OCI-LY1 (cell line): ENCODE measurements at regions not wholly inside any gene's neighbourhood (a gene's known extent, or its start where the extent isn't known, plus 50 kb on each side); places are given as distances from the start of the nearest gene placed in this dataset.
A peak's percentile ranks its signal among the peaks of the same experiment; 100 is the strongest.

Experiments
- H2AFZ ChIP-seq: fragments of 200-600 bp; sonication (generic), shearing (Covaris generic); 2 replicates; pipeline ENCODE4 v1.6.0; 2014; ENCODE audit warnings: antibody characterized with exemption, mild to moderate bottlenecking, low read length
- H3F3A ChIP-seq: fragments of 200-600 bp; sonication (generic), shearing (Covaris generic); 2 replicates; pipeline ENCODE4 v1.6.0; 2014; ENCODE audit warnings: mild to moderate bottlenecking, antibody characterized with exemption, low read length, moderate library complexity; ENCODE audit not compliant: insufficient read depth
- H3K27ac ChIP-seq: fragments of 200-600 bp; sonication (generic); 2 replicates; pipeline ENCODE4 v1.5.1; 2014; ENCODE audit warnings: low read length, mixed run types, mild to moderate bottlenecking, low read depth; ENCODE audit not compliant: poor library complexity, severe bottlenecking
- H3K27me3 ChIP-seq: fragments of 200-600 bp; sonication (generic); 2 replicates; pipeline ENCODE4 v1.6.0; 2014; ENCODE audit warnings: antibody characterized with exemption, mild to moderate bottlenecking, low read length, moderate library complexity; ENCODE audit not compliant: insufficient read depth
- H3K36me3 ChIP-seq: fragments of 200-600 bp; sonication (generic); 2 replicates; pipeline ENCODE4 v1.6.1; 2014; ENCODE audit warnings: mild to moderate bottlenecking, antibody characterized with exemption, low read length, moderate library complexity, mixed read lengths; ENCODE audit not compliant: insufficient read depth
- H3K4me1 ChIP-seq: fragments of 200-600 bp; sonication (generic); 2 replicates; pipeline ENCODE4 v1.5.1; 2014; ENCODE audit warnings: mild to moderate bottlenecking, low read length, moderate library complexity; ENCODE audit not compliant: insufficient read depth, severe bottlenecking
- H3K4me2 ChIP-seq: fragments of 200-600 bp; sonication (generic), shearing (Covaris generic); 2 replicates; pipeline ENCODE4 v1.6.1; 2014; ENCODE audit warnings: low read length
- H3K4me3 ChIP-seq: fragments of 200-600 bp; sonication (generic); 2 replicates; pipeline ENCODE4 v1.5.1; 2014; ENCODE audit warnings: low read length, low read depth, mild to moderate bottlenecking, mixed read lengths; ENCODE audit not compliant: poor library complexity, severe bottlenecking
- H3K79me2 ChIP-seq: fragments of 200-600 bp; shearing (Covaris generic); 2 replicates; pipeline ENCODE4 v1.6.1; 2016; ENCODE audit warnings: mixed run types, low read length, mixed read lengths; ENCODE audit not compliant: insufficient read depth
- H3K9ac ChIP-seq: fragments of 200-600 bp; sonication (generic), shearing (Covaris generic); 2 replicates; pipeline ENCODE4 v1.6.1; 2014; ENCODE audit warnings: mild to moderate bottlenecking, low read length, mixed read lengths
- H3K9me2 ChIP-seq: fragments of 200-600 bp; sonication (generic), shearing (Covaris generic); 2 replicates; pipeline ENCODE4 v1.6.1; 2014; ENCODE audit warnings: low read depth, mild to moderate bottlenecking, low read length, mixed read lengths
- H3K9me3 ChIP-seq: fragments of 200-600 bp; shearing (Covaris generic); 2 replicates; pipeline ENCODE4 v1.6.1; 2014; ENCODE audit warnings: low read length, mixed read lengths
- H4K20me1 ChIP-seq: fragments of 200-600 bp; sonication (generic), shearing (Covaris generic); 2 replicates; pipeline ENCODE4 v1.6.0; 2016; ENCODE audit warnings: mild to moderate bottlenecking, low read length; ENCODE audit not compliant: insufficient read depth
- CTCF ChIP-seq: fragments of 200-600 bp; sonication (generic), shearing (Covaris generic); IDR thresholded peaks from 2 replicates; pipeline ENCODE4 v1.5.1; 2017; ENCODE audit warnings: mild to moderate bottlenecking, antibody characterized with exemption, low read length, moderate library complexity, mixed read lengths
- EZH2 ChIP-seq: fragments of 200-600 bp; sonication (generic), shearing (Covaris generic); IDR thresholded peaks from 2 replicates; pipeline ENCODE4 v1.8.0; 2017; ENCODE audit warnings: borderline replicate concordance, mixed run types, mild to moderate bottlenecking, antibody characterized with exemption, low read length, moderate library complexity, mixed read lengths

- no peaks in the 10 kb centered on the region for H3K4me1 ChIP-seq
- H4K20me1 ChIP-seq, result no peaks in the 10 kb centered on the region
- H3K36me3 ChIP-seq, result no peaks in the 10 kb centered on the region
- no peaks in the 10 kb centered on the region for H3F3A ChIP-seq
- H3K27me3 ChIP-seq, result no peaks in the 10 kb centered on the region
- no peaks in the 10 kb centered on the region for H3K9me3 ChIP-seq
- no peak overlapping the region for H3K4me3 ChIP-seq
- H3K9ac ChIP-seq, result no peak overlapping the region
- no peak overlapping the region for H3K27ac ChIP-seq
- no peak overlapping the region for H2AFZ ChIP-seq
- no peaks in the 10 kb centered on the region for H3K79me2 ChIP-seq
- no peaks in the 10 kb centered on the region for H3K9me2 ChIP-seq
- TF ChIP-seq EZH2 (no peak), CTCF (0 out of 2 replicates have a peak, but pooled peaks have one; percentile 5)
- no peak overlapping the region for H3K4me2 ChIP-seq
Observed at GRCh38 chr4:107380836-107381438, 339.1 kb downstream of the PAPSS1 start.

- Histone ChIP-seq H3K9ac (no peak overlapping the region), H3K4me3 (no peak overlapping the region), H3F3A (no peaks in the 10 kb centered on the region), H3K4me2 (no peak overlapping the region), H3K4me1 (no peaks in the 10 kb centered on the region), H3K9me3 (no peaks in the 10 kb centered on the region), H4K20me1 (no peaks in the 10 kb centered on the region), H3K27ac (no peak overlapping the region), H3K27me3 (no peaks in the 10 kb centered on the region), H3K9me2 (no peaks in the 10 kb centered on the region), H3K79me2 (no peaks in the 10 kb centered on the region), H2AFZ (no peak overlapping the region), H3K36me3 (no peaks in the 10 kb centered on the region)
- TF ChIP-seq EZH2 (no peak), CTCF (no peak)
Observed at GRCh38 chr4:107380190-107380589, 339.8 kb downstream of the PAPSS1 start.

- H3K4me2 ChIP-seq, result no peak overlapping the region
- no peak overlapping the region for H3K27ac ChIP-seq
- no peak overlapping the region for H2AFZ ChIP-seq
- no peaks in the 10 kb centered on the region for H4K20me1 ChIP-seq
- TF ChIP-seq CTCF (no peak), EZH2 (no peak)
- no peaks in the 10 kb centered on the region for H3K9me3 ChIP-seq
- H3K4me1 ChIP-seq, result no peaks in the 10 kb centered on the region
- H3K27me3 ChIP-seq, result no peaks in the 10 kb centered on the region
- H3K4me3 ChIP-seq, result no peak overlapping the region
- no peaks in the 10 kb centered on the region for H3K9me2 ChIP-seq
- H3F3A ChIP-seq, result no peaks in the 10 kb centered on the region
- H3K9ac ChIP-seq, result no peak overlapping the region
- H3K79me2 ChIP-seq, result no peaks in the 10 kb centered on the region
- H3K36me3 ChIP-seq, result no peaks in the 10 kb centered on the region
Observed at GRCh38 chr4:107379054-107379869, 340.8 kb downstream of the PAPSS1 start.
